NCI-H2171 (cell line): ENCODE measurements at regions not wholly inside any gene's neighbourhood (a gene's known extent, or its start where the extent isn't known, plus 50 kb on each side); places are given as distances from the start of the nearest gene placed in this dataset.

ENCODE experiments used
- DNase-seq: peaks from one replicate; lab custom pipeline; 2025; lab: John Stamatoyannopoulos, UW

DNA sequence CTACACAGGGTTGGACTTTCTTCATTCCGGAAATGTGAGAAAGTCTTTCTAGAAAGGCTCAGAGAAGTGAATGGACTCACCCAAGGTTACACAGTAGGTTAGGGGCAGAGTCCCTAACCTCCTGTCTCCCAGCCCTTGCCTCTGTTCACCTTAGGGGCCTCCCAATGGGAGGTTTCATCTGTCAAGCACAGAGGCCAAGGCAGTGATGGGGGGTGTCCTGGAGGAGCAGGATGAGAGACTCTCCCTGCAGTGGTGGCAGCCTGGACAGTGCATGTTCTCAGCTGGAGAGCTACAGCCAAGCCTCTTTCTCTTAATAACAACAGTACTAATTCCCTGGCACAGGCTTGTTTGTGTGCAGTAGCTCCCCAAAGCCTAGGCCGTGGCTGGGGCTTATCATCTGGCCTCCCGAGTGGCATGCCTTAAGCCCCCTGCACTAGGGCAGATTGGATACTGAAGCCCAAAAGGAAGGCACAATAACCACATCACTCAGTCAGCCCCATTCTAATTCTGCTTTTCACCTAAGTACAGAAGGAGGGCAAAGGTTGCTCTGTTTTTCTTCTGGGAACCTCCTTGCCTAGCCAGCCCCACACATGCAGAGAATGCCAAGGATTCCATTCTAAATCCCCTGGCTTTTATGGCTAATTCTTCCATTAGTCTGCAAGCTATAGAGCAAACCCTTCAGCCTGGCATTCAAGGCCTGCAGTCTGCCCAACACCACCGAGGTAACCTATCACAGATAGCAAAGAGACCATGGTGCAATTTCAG, 50.2 kb upstream of the XPA start:
- DNase-seq = no peak

DNA sequence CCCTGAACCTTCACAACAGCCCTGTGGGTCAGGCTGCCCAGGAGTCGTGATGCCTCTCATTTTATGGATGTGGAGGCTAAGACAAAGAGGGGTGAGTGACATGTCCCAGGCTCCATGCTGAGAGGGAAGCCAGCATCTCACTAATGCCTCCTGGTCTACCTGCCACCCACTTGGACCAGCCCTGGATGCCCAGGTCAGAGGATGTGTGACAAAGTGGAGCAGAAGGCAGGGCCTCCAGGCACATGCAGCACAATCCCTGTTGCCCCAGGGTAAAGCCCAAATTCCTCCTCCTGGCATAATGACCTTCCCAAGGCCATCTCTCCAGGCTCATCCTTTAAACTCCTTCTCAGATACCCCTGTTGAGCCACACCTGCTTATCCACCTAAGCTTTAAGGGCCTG, 51.4 kb upstream of the XPA start:
- DNase-seq = no peak

DNA sequence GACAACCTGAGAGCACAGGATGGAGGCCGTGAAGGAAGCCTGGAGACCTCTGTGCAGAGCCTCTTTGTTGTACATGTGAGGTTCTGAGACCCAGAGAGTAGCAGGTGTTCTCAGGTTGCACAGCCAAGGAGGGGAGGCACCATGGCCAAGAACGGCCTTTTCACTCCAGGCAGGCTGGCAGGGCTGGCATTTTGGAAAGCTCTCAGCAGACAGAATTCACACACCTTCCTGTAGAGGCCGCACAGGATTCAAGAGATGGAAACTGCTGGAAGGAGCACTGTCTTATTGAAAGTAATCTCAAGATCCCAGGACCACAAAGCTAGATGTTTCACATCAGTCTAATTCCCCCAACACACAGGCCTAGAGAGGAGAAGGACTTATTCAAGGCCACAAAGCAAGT, 52.8 kb upstream of the XPA start:
- DNase-seq = no peak

DNA sequence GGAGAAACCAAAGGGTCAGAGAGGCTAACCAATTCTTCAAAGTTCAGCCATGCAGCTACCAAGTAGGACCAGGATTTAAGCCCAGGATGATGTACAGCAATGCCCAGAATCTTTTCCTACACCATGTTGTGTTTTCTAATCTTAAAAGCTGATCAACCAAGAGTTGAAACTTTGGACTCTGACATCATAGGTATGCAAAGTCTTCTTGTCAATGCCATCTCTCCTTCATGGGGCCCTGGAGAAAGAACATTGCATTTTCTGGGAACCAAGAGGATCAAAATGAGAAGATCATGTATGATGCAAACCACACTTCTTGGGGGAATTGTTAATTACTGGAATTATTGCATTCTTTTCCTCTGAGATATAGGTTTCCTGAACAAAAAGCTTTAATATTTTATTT, 54.4 kb upstream of the XPA start:
- no peak for DNase-seq

DNA sequence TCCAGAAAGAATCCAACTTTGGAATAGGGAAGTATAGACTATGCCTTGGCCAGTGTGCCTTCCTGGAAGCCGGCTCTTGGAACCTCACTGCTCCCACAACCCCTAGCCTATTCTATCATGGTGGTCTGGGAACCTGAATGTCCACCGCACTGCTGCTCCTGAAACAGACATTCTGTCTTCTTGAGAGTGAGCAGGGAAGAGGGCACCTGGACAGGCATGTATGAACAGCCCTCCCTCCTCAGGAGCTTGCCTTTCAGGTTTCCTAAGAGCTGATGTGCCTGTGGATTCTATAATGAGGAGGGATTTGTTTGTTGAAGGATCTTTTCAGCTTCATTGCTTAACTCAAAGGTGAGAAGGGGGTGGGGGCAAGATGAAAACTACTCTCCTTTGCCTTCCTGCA, 55.1 kb upstream of the XPA start:
- DNase-seq = no peak

DNA sequence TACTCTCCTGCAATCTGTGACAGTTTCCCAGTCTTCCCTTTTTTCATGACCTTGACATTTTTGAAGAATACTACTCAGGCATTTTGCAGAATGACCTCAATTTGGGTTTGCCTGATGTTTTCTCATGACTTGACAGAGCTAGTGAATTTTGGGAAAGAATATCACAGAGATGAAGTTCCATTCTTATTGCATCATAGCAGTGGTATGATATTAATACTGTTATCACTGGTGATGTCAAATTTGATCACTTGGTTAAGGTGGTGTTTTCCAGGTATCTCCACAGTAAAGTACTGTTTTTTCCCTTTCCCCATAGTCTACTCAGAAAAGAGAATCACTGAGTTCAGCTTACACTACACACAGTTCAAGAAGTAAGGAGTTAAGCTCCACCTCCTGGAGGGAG, 56.2 kb upstream of the XPA start:
- no peak for DNase-seq

DNA sequence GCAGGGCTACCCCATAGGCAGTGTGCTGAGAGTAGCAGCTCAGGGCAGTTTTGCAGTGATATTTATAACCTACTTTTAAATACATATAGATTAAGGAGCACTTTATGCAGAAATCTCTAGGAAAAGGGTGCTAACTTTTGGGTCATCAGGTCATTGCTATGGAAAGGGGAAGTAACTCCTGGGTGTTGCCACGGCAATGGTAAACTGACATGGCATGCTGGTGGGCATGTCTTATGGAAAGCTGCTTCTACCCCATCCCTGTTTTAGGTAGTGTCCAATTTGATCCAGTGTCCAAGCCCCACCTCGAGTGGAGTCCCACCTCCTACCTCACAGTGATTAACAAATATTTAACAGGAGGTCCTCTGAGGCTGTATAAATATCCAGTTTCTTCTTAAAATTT, 56.8 kb upstream of the XPA start:
- DNase-seq = no peak

DNA sequence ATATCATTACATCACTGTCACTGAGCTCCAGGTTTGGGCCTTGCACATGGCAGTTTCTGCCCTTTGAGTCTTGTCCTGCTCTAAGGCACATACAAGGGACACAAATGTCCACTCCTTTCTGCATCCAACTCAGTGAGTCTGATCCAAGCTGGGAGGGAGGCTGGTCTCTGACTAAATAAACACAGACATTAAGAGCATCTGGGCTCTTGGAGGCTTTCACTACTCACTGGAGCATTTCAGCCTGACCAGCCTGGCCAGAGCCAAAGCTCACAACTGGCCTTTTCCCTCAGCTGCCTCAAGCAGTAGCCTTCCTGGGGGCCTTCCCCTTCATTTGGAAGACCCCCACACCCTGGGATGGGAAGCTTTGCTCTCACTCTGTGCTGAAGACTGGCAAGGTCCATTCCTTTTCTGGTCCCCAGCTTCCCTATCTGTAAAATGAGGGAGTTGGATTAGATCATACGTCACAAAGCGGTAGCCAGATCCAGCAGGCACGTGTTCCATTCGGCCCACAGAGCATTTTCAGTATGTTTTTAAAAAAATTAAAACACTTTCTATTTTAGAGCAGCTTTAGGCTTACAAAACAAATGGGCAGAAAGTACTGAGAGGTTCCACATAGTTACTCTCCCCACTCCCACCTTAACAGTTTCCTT, 58.6 kb upstream of the XPA start:
- DNase-seq = no peak

DNA sequence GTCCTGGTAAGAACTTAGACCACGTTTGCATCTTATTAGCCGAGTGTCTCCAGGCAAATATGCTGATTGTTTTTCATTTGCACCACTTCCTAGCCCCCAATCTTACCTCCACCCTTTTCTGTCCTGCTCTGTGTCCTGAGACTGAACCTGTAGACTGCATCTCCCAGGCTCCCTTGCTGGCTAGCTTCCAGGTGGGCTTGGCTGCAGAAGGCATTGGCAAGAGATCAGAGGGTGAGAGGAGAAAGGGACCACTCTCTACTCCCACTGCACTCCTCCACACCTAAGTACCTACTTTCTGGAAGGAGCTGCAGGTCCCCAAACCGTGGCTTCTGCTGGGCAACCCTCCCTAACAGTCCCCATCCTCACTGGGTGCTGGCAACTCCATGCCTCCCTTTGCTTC, 59.9 kb upstream of the XPA start:
- DNase-seq = no peak

DNA sequence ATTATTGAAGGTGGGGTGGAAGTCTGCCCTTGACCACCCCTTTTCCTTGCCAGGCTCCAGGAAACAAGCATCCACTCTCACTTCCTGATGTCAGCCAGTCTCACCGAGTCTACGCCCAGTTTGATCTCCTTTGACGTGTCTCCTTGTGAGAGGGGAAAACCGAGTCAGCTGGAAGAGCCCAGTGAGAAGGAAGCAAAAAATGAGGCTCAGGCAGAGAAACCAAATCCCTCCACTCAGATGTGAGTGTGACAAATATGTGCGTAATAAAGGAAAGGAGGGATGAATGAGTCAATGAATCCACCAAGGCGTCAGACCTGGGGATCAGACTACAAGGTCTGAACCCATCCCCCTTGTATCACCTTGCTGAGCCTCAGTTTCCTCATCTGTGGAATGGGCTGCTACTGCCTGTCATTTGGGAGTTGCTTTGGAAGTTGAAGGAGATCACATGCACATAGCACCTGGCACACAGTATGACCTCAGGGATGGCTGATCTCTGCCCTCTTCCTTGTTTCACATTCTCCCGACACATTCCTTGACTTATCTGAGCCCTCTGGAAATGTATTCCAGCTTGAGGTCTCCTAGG, 61.3 kb upstream of the XPA start:
- no peak for DNase-seq

DNA sequence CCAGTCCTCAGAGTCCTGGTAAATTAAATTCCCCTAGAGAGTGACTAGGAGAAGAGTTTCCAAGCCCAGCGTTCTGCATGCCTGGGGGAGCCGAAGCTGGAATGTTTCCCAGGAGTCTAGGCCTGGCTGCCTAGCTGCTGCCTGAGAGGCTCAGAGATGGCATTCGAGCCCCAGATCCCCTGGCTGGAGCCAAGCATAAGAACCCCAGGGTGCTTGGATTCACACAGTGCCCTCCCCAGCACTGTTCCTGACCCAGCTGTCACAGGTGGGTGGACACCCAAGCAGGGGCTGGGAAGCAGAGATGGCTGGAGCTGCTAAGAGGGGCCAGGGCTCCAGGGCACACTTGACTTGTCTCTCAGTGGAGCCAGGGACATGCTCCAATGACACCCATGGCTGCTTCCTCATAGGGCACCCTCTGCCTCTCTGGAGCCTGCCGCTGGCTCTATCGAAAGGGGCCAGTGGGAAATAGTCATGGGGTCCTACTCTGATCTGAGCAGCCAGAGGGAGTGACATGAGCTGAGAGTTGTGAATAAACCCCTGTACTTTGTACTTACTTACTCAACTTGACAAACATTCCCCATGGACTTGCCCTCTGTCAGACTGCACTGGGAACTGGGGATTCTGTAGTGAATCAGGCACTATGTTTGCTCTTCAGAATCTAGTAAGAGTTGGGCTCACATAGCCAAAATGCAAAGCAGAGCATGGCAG, 62.6 kb upstream of the XPA start:
- DNase-seq = no peak

DNA sequence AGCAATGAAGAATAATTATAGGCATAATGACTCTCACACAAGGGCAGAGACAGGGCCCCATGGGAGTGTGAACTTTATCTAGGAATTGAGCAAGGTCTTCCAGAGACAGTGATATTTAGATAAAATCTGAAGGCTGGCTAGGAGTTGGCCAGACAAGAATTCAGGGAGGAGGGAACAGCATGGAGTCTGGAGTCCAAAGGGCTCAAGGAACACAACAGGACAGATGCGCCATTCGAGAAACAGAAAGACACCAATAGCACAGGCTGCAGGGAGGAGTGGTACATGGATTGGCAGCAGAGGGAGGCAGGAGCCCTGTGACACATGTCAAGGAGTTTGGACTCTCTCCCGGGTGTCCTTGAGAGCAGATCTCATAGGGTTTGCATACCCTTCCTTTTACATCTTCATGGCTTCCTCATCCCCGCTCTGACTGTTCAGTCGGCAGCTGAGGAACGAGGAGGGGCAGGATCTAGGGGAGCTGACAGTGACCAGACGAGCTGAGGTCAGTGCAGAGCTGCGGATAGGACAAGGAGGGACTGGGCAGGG, 64.0 kb upstream of the XPA start:
- no peak for DNase-seq

DNA sequence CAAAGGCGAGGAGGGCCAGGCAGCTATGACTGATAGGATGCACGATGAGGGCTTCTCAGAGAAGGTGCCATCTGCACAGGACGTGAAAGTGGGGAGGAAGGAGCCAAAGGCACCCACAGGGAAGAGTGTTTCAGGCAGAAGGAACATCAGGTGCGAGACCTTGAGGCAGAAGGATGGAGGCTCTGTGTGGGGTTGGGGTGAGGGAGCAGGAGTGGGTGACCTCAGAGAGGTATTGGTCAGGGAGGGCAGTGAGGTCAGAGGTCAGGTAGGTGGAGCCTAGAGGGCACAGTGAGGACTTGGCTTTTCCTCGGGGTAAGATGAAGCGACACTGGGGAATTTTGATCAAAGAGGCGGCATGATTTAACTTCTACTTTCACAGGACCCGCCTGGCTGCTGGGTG, 64.7 kb upstream of the XPA start:
- DNase-seq = no peak

DNA sequence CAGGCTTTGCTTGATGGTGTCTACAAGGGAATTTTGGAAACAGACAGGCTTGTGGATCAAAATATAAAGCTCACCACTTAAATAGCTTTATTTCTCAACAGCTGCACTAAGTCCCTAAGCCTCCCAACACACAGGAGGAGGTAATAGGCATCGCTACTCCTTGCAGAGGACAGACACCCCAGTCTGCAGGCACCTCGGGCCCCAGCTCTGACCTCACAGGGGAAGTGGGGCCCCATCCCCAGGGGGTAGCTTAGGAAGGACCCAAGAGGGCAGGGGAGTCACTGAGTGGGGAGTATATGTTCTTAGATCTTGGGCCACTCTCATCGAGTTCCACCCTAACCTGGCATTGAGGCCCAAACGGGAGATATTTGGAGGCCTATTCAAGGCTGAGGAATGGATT, 66.7 kb upstream of the XPA start:
- DNase-seq = no peak

DNA sequence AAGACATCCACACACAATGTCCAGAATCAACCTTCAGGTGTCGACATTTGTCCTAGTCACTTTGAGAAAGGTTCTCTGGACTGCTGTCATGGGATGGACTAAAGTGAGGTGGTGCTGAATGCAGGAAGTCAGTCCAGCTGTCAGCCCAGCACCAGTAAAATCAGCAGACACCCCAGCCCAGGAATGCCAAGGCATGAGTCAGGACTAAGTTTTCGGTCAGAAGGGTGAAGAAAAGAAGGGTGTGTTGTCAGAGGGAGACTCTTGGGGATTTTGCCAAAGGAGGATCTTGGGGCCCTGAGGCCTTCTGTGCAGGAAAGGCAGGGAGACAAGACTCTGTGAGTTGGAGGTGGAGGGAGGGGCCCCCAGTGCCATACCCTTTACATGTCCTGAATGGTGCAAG, 69.0 kb upstream of the XPA start:
- no peak for DNase-seq

DNA sequence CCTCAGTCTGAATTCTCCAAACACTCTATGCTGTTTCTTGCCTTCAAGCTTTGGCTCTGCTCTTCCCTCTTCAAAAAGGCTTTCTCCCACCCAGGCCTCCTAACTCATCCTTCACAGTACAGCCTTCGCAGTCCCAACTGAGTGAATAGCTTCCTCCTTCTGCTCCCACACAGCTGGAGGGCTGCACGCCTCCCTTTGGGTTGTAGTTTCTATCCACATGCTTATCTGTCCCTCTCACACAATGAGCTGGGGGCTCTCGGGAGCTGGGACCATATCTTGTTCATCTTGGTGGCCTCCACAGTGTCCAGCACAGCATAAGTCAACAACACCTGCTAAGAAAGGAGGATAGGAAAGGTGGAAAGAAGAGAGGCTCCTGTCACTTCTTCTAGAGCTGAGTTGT, 69.5 kb upstream of the XPA start:
- DNase-seq = no peak

DNA sequence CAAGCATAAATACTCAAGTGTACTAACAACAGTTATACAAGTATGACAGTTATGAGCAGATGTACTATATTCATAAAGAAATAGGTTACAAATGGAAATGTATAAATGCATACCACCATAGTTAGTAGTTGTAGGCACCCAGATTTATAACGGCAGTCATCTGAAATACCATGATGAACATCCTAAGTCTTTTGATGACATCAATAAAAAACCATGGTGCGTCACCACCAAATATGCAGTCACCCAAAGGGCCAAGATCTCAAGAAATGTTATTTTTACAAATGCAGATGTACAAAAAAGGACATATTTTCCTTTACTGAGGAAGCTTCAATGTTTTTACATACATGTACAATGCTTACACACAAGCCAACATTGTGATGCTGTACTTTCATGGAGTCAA, 70.8 kb upstream of the XPA start:
- DNase-seq = no peak

DNA sequence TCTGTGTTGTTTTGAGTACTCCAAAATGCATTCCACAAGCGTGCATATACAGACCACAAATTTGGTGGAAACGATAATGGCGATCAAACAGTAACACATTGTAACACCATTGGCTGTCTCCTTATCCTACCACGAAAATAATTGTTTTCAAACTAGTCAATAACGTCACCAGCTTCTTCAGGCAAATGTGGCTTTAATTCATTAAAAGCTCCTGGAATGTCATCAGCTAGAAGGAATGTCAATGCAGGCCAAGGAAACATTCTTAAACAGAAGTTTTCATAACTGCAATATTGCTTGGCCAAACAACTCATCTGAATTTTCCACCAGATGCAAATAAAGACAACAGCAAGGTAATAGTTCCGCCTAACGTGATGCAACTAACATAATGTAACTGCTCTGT, 71.6 kb upstream of the XPA start:
- DNase-seq = no peak

DNA sequence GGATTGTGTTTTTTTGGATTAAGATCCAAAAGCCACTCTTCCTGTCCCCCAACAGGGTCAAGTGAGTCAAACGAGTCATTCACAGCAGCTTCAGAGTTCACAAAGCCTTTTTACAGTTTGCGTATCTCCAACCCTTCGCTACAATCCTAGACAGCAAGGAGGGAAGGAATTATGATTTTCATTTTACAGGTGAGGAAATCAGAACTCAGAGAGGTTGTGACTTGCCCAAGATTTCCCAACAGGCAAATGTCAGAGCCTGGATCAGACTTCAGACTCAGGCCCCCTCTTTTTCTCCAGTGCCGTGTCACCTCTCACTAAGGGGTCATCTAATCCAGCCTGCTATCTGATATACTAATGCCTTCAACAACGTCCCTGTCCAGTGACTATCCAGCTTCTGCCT, 72.1 kb upstream of the XPA start:
- no peak for DNase-seq

DNA sequence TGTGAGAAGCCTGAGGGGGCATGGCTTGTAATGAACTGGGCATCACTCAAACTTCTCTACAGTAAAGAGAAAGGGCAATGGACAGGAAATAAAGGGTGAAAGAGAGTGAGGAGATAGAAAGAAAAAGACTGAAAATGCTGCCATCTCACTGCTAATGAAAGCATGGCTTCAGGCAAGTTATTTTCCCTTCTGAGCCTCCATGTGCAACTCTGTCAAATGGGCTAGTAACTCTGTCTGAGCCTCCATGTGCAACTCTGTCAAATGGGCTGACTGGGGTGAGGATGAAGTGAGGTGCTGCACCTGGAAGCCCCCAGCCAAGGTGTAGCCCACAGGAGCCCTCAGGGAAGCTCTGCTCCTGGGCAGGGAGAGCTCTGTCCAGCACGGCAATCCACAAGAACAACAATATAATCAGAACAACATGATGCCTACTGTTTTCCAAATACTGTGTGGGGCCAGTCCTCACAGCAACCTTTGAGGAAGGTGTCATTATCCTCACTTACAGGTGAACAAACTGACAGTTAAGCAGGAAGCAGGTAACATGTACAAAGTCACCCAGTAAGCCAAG, 73.8 kb upstream of the XPA start:
- no peak for DNase-seq

DNA sequence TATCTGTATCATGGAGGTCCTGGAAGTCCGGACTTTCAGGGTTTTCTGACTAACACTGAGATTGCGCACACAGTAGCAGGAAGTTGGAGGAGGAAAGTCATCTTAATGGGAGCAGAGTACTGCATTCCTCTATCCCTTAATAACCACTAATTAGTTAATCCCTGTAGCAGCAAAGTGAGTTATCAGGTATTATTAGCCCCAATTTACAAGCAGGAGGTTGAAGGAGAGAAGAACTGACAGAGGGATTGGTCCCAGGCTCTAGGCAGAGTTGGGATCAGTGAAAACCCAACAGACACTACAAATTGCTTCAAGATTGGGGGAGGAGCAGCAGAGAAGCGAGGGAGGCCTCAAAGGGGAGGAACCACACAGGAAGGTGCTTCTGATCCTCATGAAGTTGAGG, 74.5 kb upstream of the XPA start:
- no peak for DNase-seq

DNA sequence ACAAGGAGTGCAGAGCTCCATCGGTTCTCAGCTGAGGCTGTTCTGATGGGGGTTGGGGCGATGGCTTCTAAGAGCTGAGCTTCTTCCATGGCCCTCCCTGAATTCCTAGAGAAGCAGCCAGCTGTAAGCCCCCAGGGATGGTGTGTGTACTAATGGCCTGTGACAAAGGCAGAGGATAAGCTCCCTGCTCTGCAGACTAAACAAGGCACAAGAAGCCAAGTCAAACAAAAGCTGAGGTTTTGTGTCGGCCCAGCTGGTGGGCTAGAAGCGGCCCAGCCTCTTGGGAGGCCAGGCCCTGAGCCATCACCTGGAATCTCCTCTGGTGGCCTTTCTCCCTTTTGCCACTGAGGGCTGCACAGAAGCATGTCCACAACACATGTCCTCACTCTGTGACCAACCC, 75.0 kb upstream of the XPA start:
- DNase-seq = no peak

DNA sequence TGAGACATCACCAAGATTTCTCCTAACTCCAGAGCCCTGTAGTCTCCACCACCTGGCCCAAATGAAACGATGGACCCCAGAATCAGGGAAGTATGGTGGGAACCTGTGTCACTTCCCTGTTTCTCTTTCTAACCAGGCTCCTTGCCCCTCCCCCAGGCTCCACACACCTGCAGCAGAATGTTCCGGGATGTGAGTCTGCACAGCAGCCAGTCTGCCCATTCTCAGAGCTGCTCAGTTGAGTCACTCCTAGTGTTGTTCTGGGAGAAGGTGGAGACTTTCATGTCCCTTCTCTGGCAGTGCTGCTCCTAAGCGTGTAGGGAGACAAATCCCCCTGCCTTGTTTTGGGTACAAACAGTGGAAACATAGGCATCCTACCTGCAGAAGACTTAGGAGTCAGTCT, 76.0 kb upstream of the XPA start:
- no peak for DNase-seq
